ENCODE measurements at regions not wholly inside any gene's neighbourhood (a gene's known extent, or its start where the extent isn't known, plus 50 kb on each side); places are given as distances from the start of the nearest gene placed in this dataset.

DNA sequence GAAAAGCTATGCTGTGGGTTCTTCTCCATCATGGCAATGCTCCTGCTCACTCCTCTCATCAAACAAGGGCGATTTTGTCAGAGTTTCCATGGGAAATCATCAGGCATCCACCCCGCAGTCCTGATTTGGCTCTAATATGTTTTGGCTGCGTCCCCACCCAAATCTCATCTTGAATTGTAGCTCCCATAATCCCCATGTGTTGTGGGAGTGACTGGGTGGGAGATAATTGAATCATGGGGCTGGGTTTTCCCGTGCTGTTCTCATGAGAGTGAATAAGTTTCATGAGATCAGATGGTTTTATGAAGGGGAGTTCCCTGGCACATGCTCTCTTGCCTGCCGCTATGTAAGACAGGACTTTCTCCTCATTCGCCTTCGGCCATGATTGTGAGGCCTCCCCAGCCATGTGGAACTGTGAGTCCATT, 163.8 kb downstream of the GADD45G start:
- DNase-seq (ENCODE audit: low read depth): no peak

DNA sequence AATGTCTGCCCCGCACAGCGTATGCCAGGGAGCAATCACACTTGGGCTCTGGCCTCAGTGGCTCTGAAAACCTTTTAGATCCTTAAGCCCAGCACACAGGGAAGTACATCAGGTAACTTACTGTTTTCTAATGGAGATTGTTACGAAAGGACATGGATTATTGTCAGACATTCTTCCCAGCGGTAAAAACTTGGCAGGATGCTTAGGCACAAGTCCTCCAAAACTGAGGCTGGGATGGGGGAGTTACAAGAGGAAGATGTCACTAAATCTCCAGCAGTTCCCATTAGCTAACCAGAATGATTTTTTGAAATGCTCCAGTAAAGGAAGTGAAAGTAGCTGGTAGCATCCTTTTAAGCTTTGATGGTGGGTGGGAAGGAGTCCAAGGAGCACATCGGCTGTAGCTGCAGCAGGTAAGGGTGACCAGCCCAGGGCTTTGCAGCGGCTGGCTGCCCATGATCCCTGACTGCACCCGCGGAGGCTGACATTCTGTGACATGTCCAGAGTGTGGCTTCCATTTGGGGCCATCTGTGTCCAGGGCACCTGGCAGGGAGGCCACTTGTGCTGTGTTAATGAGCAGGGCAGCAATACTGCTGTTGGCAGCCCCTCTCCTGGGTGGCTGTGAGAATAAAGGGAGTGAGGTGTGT, 165.8 kb downstream of the GADD45G start:
- no peak for DNase-seq (ENCODE audit: low read depth)

DNA sequence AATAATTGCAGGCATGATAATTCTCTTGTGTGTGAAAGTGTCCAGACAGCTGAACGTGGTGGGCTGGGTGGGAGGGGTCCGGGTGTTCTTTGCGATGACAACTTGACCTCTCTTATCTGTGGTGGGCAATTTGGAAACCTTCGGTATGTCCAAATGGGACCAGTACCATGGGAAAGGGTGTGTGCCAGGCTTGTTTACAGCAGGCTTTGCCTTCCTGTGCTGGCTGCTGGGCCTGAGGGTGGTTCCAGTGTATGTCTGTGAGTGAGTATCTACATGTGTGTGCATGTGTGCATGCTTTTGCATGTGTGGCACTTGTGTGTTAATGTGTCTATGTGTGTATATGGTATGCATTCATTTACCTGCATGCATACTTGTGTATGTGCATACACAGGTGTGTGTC, 166.4 kb downstream of the GADD45G start:
- no peak for DNase-seq (ENCODE audit: low read depth)

DNA sequence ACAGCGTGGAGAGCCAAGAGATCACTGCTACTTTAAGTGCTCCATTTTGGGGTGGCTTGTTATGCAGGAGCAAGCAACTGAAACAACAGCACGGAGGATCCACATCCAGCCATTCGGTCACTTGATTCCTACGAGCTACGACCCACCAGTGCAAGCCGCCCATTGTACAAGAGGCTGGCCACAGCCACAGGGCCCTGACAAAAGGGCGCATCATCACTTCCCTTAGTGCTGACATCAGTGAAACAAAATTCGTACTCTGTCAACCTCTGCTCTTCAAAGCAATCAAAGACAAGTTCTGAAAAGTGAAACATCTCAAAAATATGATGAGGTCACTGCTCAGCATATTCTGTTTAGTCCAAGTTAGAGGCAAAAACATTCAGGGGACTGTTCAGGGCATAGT, 168.4 kb downstream of the GADD45G start:
- no peak for DNase-seq (ENCODE audit: low read depth)

DNA sequence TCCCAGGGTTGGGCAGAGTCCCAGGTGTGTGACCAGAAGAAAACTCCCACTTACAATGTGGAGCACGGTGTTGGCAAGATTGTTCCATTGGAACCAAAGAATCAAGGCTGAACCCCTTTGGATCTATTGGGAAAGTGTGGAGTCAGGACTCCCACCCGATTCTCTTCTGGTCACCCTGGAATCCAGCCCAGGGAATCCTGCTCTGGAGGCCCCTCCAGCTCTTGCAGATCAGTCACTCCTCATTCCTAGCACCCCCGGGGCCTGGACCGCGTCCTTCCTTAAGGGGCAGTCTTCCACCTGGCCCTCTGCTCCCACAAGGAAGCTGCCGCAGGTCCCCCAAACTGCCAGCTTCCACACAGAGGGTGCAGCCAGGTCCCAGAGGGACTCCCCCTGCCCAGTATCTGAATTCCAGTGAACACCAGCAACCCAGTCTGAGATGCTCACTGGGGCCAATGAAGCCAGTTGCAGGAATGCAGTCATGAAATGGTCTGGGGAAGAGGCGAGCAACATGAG, 170.1 kb downstream of the GADD45G start:
- no peak for DNase-seq (ENCODE audit: low read depth)

DNA sequence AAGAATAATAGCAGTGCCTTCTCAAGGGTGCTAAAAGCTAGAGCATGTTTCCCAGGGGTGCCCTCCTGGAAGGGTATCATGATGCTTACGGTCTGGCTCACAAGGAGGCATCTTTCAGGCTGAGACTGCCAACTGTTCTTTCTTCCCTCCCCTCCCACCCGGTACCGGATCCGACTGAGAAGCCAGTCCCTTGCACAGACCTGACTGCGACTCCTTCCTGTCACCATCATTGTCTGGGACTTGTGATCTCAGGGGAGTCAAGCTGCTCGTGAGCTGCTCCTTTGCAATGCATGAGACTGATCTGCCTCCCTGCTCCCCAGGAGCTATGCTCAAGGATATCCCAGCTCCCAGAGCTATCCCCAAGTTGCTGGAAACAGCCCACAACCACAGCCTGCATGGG, 170.8 kb downstream of the GADD45G start:
- DNase-seq (ENCODE audit: low read depth): no peak

DNA sequence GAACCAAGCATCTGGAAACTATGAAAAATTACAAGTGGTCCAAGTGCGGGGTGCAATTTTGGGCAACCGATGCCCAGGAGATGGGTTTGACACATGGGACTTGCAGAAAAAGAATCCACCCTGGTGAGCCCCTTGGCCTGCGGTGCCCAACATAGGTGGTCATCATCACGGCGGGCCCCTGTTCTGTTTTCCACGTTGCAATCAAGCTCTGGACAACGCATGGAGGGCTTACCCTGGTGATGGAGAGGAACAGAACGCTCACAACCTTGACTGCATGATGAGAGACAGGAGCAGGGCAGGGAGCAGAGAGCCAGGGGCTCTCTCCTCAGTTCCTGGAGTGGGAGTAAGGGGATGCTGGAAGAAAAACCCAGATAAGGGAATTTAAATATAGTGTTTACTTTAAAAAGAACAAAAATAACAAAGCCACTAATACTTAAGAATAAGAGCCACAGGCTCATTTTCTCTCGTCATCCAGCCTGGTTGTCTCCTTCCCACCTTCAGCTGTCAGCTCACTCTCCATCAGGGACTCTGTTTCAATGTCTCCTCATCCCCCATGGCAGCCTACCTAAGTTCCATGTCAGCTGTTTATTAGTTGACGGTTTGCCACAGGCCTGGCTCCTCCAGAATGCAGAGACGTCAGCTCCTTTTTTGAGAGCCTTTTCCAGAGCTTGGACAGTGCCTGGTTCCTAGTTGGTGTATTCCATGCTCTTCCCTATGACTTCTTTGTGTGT, 172.1 kb downstream of the GADD45G start:
- no peak for DNase-seq (ENCODE audit: low read depth)

DNA sequence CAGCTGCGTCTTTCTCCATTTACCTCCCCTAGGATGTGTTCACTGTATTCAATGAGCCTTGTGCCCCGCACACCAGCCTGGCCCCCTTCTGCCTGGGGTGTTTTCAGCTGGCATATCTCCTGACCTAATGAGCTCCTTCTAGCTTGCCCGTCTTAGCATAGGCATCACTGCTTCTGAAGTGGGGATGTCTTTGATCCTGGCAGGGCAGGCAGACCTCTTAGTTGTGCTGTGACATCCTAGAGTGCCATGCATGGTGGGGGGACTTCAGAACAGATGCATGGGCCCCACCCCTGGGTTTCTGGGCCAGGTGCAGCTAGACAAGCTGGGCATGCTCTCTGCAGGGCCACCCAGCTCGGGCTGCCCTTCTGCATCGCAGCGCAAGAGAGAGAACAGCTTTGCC, 172.7 kb downstream of the GADD45G start:
- no peak for DNase-seq (ENCODE audit: low read depth)

DNA sequence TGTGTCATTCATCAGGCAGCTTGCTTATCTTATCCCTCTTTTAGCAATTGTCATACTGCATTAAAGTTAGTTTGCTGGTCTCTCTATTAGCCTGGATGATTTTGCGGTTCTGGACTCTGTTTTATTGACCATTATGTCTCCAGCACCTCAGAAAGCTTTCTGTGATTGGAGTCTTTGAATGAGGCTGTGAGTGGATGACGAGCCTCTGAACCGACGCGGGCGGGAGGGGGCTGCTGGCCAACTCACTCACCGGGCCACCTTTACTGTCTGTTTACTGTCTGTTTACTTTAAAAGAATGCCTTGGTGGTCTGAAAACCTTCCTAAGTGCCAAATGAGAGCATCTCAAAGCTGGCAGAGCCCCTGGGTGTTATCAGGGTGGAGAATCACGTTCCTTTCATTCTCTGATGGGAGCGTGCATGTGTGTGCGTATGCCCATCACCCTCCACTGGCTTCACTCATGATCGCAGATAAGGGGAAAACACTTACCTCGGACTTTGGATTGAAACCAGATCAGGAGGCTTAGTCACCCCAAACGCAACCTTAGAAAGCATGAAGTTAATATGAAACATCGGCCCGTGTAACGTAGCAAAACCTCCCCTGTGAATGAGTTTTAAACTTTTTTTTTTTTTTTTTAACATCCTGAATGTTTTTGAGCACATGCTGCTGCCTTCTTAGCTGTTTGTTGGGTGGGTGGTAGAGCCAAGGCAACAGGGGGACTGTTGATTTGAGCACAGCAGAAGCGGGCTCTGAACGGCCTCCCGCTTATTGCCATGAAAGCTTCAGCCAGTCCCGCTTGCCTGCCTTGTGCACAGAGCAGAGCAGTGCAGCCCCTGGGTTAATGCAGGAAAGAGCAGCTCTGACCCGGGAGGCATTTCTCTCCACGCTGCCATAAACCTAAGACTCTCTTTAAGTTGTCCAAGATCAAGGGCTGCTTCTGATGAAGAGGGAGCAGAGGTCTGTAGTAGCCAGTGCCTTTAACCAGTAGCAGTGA, 173.6 kb downstream of the GADD45G start:
- no peak for DNase-seq (ENCODE audit: low read depth)

DNA sequence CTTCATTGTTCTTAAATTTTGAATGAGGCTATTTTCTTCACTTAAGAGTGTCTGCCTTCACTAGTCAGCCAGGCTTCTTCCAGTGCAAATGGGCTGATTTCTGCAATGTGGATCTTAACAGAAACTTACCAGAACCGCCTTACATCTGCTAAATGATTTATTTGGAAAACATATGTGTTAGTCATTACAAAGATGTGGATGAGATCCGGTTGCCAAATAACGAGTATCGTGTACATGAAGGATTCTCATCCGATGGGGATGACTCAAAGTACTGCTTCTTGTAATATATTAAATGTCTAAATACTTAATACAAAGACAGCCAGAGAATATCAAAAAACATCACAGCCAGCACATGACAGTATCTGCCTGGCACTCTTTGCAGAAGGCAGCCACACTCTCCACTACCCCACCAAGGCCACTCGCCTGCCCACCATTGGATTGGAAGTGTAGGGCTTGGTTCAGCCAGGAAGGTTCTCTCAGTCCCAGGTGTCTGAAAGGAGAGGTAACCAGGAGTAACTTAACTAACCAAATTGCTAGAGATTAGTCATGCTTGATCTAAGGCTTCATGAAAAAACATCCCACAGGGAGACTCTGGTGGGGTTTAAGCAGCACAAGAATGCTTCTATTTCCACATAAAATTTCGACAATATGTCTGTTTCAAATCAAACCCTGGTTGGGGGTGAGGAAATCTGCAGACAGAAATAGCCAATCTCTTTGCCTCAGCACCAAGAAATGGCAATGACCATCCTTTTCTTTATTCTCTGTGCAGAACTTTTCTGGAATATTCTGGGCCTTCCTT, 174.8 kb downstream of the GADD45G start:
- no peak for DNase-seq (ENCODE audit: low read depth)

DNA sequence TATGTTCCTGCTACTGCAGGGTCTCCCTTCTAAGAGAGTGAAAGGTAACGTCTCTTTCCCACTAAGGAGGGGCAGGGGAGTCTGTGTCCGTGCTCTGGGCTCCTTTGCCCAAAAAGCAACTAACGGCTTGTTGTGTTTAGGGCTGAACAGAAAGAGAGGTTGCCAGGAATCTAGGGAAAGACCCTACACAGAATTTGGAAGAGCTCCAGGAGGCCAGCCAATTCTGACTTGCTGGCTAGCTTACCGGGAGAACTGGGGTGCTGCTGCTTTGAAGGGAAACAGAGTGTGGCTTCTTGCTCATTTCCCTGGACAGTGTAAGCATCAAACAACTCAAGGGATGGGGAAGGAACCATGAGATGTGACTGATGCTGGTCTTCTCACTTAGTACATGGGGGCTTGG, 176.1 kb downstream of the GADD45G start:
- no peak for DNase-seq (ENCODE audit: low read depth)

DNA sequence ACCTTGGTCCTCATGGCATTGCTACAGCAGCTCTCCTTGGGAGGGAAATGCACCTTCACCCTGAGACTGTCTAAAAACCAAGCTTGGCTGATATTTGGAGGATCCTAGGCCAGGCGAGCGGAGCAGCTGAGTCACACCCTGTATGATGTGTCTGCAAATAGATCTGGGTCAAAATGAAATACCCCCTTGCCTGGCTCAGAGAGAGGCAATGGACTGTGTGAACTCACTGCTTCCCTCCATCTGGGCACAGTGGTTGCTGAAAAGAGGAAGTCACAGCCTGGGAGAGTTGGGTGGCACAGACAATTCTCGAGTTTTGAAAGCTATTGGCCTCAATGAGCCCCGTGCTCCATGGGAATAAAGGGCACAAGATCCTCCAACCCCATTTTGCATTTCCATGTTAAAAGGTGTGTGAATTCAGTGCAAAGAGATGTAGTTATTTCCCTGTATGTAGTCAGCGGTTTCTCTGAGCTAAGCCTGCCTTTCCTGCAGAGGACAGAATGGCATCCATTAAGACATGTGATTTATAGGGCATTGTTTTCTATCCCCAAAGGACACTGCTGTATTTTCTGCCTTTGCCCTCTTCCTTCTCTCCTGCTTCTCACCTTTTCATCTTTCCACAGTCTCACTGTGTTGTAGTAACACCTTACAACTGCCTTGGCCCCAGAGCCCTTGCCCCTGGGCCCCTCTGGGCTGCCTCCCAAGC, 177.2 kb downstream of the GADD45G start:
- DNase-seq (ENCODE audit: low read depth): no peak

DNA sequence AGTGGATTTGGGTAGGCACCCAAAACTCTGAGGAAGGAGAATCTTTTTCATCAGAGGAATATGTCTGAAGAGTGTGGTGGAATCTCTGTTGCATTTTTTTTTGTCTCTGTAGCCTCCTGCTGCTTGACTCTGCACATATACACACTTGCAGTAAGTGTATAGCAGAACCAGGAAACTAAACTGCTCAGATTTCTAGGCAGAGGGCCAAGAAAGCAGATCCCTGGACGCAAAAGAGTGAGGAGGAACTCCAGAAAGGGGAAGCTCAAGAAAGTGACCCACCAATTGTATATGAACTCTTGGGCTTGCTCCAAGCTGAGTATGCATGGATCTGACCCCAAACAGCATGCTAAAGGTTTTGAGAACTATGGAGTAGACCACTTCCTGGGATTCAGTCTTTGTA, 181.8 kb downstream of the GADD45G start:
- no peak for DNase-seq (ENCODE audit: low read depth)

DNA sequence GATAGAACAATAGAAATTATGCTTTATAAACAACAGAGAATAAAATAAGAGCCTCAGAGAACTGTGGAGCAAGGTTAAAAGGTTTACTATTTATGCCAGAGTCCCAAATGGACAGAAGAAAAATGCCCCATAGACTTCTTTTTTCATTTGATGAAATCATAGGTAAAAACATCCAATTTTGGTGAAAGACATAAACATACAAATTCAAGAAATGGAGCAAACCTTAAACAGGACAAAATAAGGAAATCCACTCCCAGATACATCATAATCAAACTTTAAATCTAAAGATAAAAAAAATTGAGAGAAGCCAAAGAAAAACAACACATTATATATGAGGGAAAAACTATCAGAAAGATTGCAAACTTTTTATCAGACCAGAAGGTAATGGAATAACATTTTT, 182.8 kb downstream of the GADD45G start:
- DNase-seq (ENCODE audit: low read depth): no peak

DNA sequence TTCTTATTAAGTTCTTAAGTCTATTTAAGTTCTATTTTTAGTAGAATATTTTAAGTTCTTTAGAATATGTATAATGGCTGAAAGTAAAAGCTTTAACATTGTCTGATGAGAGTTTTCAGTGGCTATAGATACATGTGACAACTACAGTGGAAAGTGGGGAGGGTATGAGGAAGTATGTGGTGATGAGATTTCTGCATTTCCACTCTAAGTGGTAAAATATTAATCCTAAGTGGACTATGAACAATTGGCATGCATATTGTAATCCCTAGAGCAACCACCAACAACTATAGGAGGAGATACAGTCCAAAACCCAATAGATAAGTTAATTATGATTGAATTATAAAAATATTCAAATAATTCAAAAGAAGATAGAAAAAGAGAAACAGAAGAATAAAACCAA, 183.6 kb downstream of the GADD45G start:
- no peak for DNase-seq (ENCODE audit: low read depth)

DNA sequence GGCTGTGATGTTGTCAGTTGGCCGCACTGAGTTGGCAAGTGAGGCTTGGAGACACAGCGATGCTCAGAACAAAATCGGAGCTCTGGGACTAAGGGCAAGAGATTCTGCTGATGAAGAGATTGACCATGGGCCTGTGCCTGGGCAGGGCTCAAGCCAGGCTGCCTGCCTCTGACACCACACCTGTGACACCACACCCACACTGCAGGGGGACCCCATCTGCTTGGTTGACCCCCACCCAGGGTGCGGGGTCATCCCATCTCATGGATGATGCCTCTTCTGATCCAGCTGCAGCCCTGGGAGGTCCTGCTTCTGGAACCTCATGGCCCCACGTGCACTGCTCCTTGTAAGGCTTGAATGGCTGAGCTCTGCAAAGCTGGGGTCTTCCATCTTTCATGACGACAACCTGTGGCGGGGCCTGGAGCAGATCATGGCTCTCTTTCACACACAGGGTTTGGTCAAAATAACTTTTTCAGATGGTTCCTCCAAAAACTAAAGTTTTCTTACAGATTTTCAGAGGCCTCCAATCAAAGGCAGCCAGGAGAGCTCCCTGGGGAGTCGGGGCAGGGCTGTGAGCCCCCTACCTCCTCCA, 185.2 kb downstream of the GADD45G start:
- no peak for DNase-seq (ENCODE audit: low read depth)

DNA sequence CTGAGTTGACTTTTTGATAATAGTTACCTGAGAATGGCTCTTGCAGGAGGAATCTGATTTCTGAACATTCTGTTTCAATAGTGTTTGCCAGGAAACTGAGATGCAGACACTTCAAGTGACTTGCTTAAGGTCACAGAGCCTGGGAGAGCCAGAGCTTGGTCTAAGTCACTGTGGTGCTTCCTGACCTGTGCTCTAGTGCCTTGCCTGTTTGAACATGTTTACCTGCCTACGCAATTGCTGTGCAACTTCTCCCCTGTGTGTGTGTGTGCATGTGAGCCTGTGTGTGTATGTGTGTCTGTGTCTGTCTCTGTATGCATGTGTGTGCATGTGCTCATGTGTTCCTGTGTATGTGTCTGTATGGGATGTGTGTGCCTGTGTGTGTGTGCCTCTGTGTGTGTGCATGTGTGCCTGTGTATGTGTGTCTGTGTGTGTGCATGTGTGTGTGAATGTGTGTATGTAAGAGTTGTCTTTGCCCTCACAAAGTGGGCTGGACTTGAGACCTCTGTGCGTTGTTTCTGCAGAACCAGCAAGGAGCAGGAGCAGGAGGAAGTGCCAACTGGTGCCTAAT, 185.8 kb downstream of the GADD45G start:
- no peak for DNase-seq (ENCODE audit: low read depth)

DNA sequence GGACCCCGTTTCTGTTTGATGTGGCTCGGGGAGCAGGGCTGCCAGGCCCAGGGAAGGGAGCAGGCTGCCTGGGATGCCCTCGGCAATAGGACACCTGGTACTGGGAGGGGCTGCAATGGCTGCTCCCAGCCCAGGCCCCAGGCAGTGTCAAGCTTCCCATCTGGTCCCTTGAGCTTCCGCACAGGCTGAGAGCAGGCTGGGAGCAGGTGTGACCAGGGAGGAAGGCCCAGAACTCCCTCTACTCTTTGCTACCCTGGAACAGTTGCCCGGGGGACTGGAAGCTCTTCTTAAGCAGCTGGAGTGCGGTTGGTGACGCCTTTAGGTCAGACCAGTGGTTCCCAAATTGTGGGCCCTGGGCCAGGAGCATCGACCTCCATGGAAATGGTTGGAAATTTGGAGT, 186.9 kb downstream of the GADD45G start:
- DNase-seq (ENCODE audit: low read depth): no peak

DNA sequence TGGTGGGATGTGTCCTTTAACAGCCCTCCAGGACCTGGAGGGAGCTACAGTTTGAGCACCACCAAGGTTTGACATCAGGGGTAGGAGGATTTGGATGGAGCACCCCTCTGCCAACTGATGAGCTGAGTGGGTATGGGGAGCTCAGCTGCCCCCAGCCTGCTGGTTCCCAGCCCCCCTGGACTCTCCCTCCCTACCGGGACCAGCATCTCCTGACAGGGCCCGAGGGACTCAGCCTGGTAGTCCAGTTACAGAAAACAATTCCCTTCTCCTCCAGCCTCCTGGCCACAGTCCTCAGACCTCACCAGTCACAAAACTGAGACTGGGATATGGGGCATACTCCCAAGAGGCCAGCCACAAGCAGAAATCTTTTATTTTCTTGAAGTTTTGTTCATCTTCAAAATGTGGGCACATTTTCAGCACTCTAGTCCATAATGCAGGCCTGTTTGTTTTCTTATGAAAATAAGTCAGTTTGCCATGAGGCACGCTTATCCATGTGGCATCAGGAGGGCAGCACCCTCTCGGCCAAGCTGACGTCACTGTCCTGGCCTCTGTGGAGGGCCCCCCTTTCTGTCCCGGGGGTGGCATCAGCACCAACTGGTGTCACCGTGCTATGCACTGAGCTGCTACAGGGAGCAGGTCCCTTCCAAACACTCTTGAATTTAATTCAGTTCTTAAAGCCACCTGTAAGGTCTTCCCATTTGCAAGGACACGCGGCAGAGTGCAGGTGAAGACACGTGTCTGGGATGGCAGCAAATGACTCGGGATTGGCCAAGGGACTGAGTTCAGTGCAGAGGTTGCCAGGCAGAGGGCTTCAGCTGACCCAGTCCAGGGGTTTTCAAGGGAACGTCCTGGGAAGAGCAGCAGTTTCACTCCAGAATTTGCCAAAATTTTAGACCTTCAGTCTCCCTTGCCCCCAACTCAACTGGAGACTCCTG, 187.6 kb downstream of the GADD45G start:
- DNase-seq (ENCODE audit: low read depth): no peak
